ENCODE measurements at regions not wholly inside any gene's neighbourhood (a gene's known extent, or its start where the extent isn't known, plus 50 kb on each side); places are given as distances from the start of the nearest gene placed in this dataset.

- no peak for DNase-seq
- in situ Hi-C loops (cut with HindIII; ENCODE audit: low pct_ligation_motif_present, low pct_unique_long_range_greater_than_20kb, low sequenced_read_pairs) = no loop called here
These were observed 60.8 kb downstream of the CCNA1 start for GRCh38 chr13:36493046-36493445.

GRCh38 chr13:36495431-36495830 lies 63.1 kb downstream of the CCNA1 start:
- in situ Hi-C loops (cut with HindIII; ENCODE audit: low pct_ligation_motif_present, low pct_unique_long_range_greater_than_20kb, low sequenced_read_pairs) = no loop called here
- DNase-seq = no peak

- peak; percentile 5 for DNase-seq
- in situ Hi-C loops (cut with HindIII; ENCODE audit: low pct_ligation_motif_present, low pct_unique_long_range_greater_than_20kb, low sequenced_read_pairs) = no loop called here
These were observed 77.1 kb downstream of the CCNA1 start for GRCh38 chr13:36509369-36509768.

- in situ Hi-C loops (cut with HindIII; ENCODE audit: low pct_ligation_motif_present, low pct_unique_long_range_greater_than_20kb, low sequenced_read_pairs) = no loop called here
- no peak for DNase-seq
These were observed 80.5 kb downstream of the CCNA1 start for GRCh38 chr13:36512771-36513170.

GRCh38 chr13:36513266-36513665 lies 81.0 kb downstream of the CCNA1 start:
- DNase-seq = no peak
- in situ Hi-C loops (cut with HindIII; ENCODE audit: low pct_ligation_motif_present, low pct_unique_long_range_greater_than_20kb, low sequenced_read_pairs) = no loop called here

GRCh38 chr13:36515466-36515865 lies 83.2 kb downstream of the CCNA1 start:
- in situ Hi-C loops (cut with HindIII; ENCODE audit: low pct_ligation_motif_present, low pct_unique_long_range_greater_than_20kb, low sequenced_read_pairs) = no loop called here
- DNase-seq = no peak

GRCh38 chr13:36516225-36516624 lies 83.9 kb downstream of the CCNA1 start:
- in situ Hi-C loops (cut with HindIII; ENCODE audit: low pct_ligation_motif_present, low pct_unique_long_range_greater_than_20kb, low sequenced_read_pairs) = no loop called here
- DNase-seq = no peak

GRCh38 chr13:36518707-36519106 lies 86.4 kb downstream of the CCNA1 start:
- in situ Hi-C loops (cut with HindIII; ENCODE audit: low pct_ligation_motif_present, low pct_unique_long_range_greater_than_20kb, low sequenced_read_pairs) = no loop called here
- no peak for DNase-seq

- DNase-seq = no peak
- in situ Hi-C loops (cut with HindIII; ENCODE audit: low pct_ligation_motif_present, low pct_unique_long_range_greater_than_20kb, low sequenced_read_pairs) = no loop called here
These were observed 87.1 kb downstream of the CCNA1 start for GRCh38 chr13:36519432-36519831.

- no peak for DNase-seq
- in situ Hi-C loops (cut with HindIII; ENCODE audit: low pct_ligation_motif_present, low pct_unique_long_range_greater_than_20kb, low sequenced_read_pairs) = no loop called here
These were observed 87.8 kb downstream of the CCNA1 start for GRCh38 chr13:36520111-36520510.

GRCh38 chr13:36526897-36527296 lies 94.6 kb downstream of the CCNA1 start:
- no peak for DNase-seq
- in situ Hi-C loops (cut with HindIII; ENCODE audit: low pct_ligation_motif_present, low pct_unique_long_range_greater_than_20kb, low sequenced_read_pairs) = no loop called here

- in situ Hi-C loops (cut with HindIII; ENCODE audit: low pct_ligation_motif_present, low pct_unique_long_range_greater_than_20kb, low sequenced_read_pairs) = no loop called here
- no peak for DNase-seq
These were observed 95.8 kb downstream of the CCNA1 start for GRCh38 chr13:36528105-36528504.

GRCh38 chr13:36530050-36530789 lies 97.9 kb downstream of the CCNA1 start:
- peak; percentile 72 for DNase-seq
- in situ Hi-C loops (cut with HindIII; ENCODE audit: low pct_ligation_motif_present, low pct_unique_long_range_greater_than_20kb, low sequenced_read_pairs) = no loop called here

- no peak for DNase-seq
- in situ Hi-C loops (cut with HindIII; ENCODE audit: low pct_ligation_motif_present, low pct_unique_long_range_greater_than_20kb, low sequenced_read_pairs) = no loop called here
These were observed 98.7 kb downstream of the CCNA1 start for GRCh38 chr13:36530861-36531590.

GRCh38 chr13:36531746-36532486 lies 99.6 kb downstream of the CCNA1 start:
- DNase-seq = peak; percentile 60
- in situ Hi-C loops (cut with HindIII; ENCODE audit: low pct_ligation_motif_present, low pct_unique_long_range_greater_than_20kb, low sequenced_read_pairs) = no loop called here

GRCh38 chr13:36533806-36534205 lies 101.5 kb downstream of the CCNA1 start:
- in situ Hi-C loops (cut with HindIII; ENCODE audit: low pct_ligation_motif_present, low pct_unique_long_range_greater_than_20kb, low sequenced_read_pairs) = no loop called here
- DNase-seq = no peak

GRCh38 chr13:36536546-36536945 lies 104.3 kb downstream of the CCNA1 start:
- no peak for DNase-seq
- in situ Hi-C loops (cut with HindIII; ENCODE audit: low pct_ligation_motif_present, low pct_unique_long_range_greater_than_20kb, low sequenced_read_pairs) = no loop called here

GRCh38 chr13:36543671-36544070 lies 111.4 kb downstream of the CCNA1 start:
- no peak for DNase-seq
- in situ Hi-C loops (cut with HindIII; ENCODE audit: low pct_ligation_motif_present, low pct_unique_long_range_greater_than_20kb, low sequenced_read_pairs) = no loop called here

- no peak for DNase-seq
- in situ Hi-C loops (cut with HindIII; ENCODE audit: low pct_ligation_motif_present, low pct_unique_long_range_greater_than_20kb, low sequenced_read_pairs) = no loop called here
These were observed 115.8 kb downstream of the CCNA1 start for GRCh38 chr13:36548129-36548528.
